ENCODE measurements at regions not wholly inside any gene's neighbourhood (a gene's known extent, or its start where the extent isn't known, plus 50 kb on each side); places are given as distances from the start of the nearest gene placed in this dataset.

GRCh38 chr3:15923640-15924405 lies 126.0 kb upstream of the ANKRD28 start:
- Histone ChIP-seq H3K27me3 (ENCODE audit: control insufficient read depth, extremely low read depth, insufficient read depth, low read length) (no peaks in the 10 kb centered on the region), H3K4me3 (ENCODE audit: control insufficient read depth in 2 of 3, extremely low read depth in 1 of 3, insufficient read depth in 2 of 3, low read depth in 1 of 3, low read length in 3 of 3) (no peak overlapping the region), H3K79me2 (ENCODE audit: control insufficient read depth, insufficient read depth, low read length) (no peaks in the 10 kb centered on the region), H2AFZ (ENCODE audit: control insufficient read depth, low read length) (no peak overlapping the region), H3K9me3 (ENCODE audit: control insufficient read depth, low read depth, low read length) (no peaks in the 10 kb centered on the region), H3K4me2 (ENCODE audit: control insufficient read depth, extremely low read depth, insufficient read depth, low read depth, low read length) (no peak overlapping the region), H3K27ac (ENCODE audit: control insufficient read depth, insufficient read depth, low read length) (no peak overlapping the region), H3K4me1 (ENCODE audit: control insufficient read depth, extremely low read depth, insufficient read depth, low read length) (no peaks in the 10 kb centered on the region), H3K9me1 (ENCODE audit: control insufficient read depth, extremely low read depth, insufficient read depth, low read length) (no peaks in the 10 kb centered on the region), H4K20me1 (ENCODE audit: control insufficient read depth, extremely low read depth, insufficient read depth, low read length) (no peaks in the 10 kb centered on the region), H3K9ac (ENCODE audit: control insufficient read depth, extremely low read depth, insufficient read depth, low read length) (no peak overlapping the region), H3K36me3 (ENCODE audit: control insufficient read depth in 2 of 2, extremely low read depth in 1 of 2, insufficient read depth in 2 of 2, low read length in 2 of 2) (no peaks in the 10 kb centered on the region)
- TF ChIP-seq CTCF (optimal IDR thresholded peaks at IDR 0.05 in 1 of 3, IDR thresholded peaks at IDR 0.05 in 1 of 3, conservative IDR thresholded peaks at IDR 0.05 in 1 of 3; ENCODE audit: extremely low read depth in 1 of 3, insufficient read depth in 2 of 3, low read length in 3 of 3), result no peak
- no peak for TF ChIP-seq EZH2 (IDR thresholded peaks at IDR 0.05; ENCODE audit: low read length)
- dilution Hi-C loops (cut with MboI; ENCODE audit: extremely low pct_ligation_motif_present, low sequenced_read_pairs), result no loop called here
- DNase-seq (ENCODE audit: low read depth, low spot score) (no peak), FAIRE-seq (no peak)

- H3K27me3 ChIP-seq (ENCODE audit: control insufficient read depth, extremely low read depth, insufficient read depth, low read length), result no peaks in the 10 kb centered on the region
- no peak overlapping the region for H3K4me2 ChIP-seq (ENCODE audit: control insufficient read depth, extremely low read depth, insufficient read depth, low read depth, low read length)
- no peaks in the 10 kb centered on the region for H3K36me3 ChIP-seq (ENCODE audit: control insufficient read depth in 2 of 2, extremely low read depth in 1 of 2, insufficient read depth in 2 of 2, low read length in 2 of 2)
- dilution Hi-C loops (cut with MboI; ENCODE audit: extremely low pct_ligation_motif_present, low sequenced_read_pairs), result no loop called here
- H2AFZ ChIP-seq (ENCODE audit: control insufficient read depth, low read length), result no peak overlapping the region
- FAIRE-seq, result no peak
- H3K4me3 ChIP-seq (ENCODE audit: control insufficient read depth in 2 of 3, extremely low read depth in 1 of 3, insufficient read depth in 2 of 3, low read depth in 1 of 3, low read length in 3 of 3), result no peak overlapping the region
- H3K79me2 ChIP-seq (ENCODE audit: control insufficient read depth, insufficient read depth, low read length), result no peaks in the 10 kb centered on the region
- no peaks in the 10 kb centered on the region for H4K20me1 ChIP-seq (ENCODE audit: control insufficient read depth, extremely low read depth, insufficient read depth, low read length)
- H3K9me3 ChIP-seq (ENCODE audit: control insufficient read depth, low read depth, low read length), result no peaks in the 10 kb centered on the region
- H3K4me1 ChIP-seq (ENCODE audit: control insufficient read depth, extremely low read depth, insufficient read depth, low read length), result no peaks in the 10 kb centered on the region
- H3K9me1 ChIP-seq (ENCODE audit: control insufficient read depth, extremely low read depth, insufficient read depth, low read length), result no peaks in the 10 kb centered on the region
- no peak overlapping the region for H3K9ac ChIP-seq (ENCODE audit: control insufficient read depth, extremely low read depth, insufficient read depth, low read length)
- TF ChIP-seq CTCF (optimal IDR thresholded peaks at IDR 0.05 in 1 of 3, IDR thresholded peaks at IDR 0.05 in 1 of 3, conservative IDR thresholded peaks at IDR 0.05 in 1 of 3; ENCODE audit: extremely low read depth in 1 of 3, insufficient read depth in 2 of 3, low read length in 3 of 3) (no peak), EZH2 (IDR thresholded peaks at IDR 0.05; ENCODE audit: low read length) (no peak)
- H3K27ac ChIP-seq (ENCODE audit: control insufficient read depth, insufficient read depth, low read length), result no peak overlapping the region
- DNase-seq (ENCODE audit: low read depth, low spot score), result no peak
These were observed 127.1 kb upstream of the ANKRD28 start for GRCh38 chr3:15924914-15925313.

Data from keratinocyte (primary cell).